Retinal pigment epithelial cell (primary cell): ENCODE measurements at regions not wholly inside any gene's neighbourhood (a gene's known extent, or its start where the extent isn't known, plus 50 kb on each side); places are given as distances from the start of the nearest gene placed in this dataset.
"Not testable (repeated sequence)": the region's sequence is repeated elsewhere in the genome, so short reads cannot be mapped to it uniquely, and the experiment has no call there.

ENCODE experiments used
- DNase-seq: peaks from one replicate; pipeline ENCODE4 v3.0.0-alpha.2; 2010; ENCODE audit warnings: low read depth
- H3K4me3 ChIP-seq: 2 replicates; pipeline ENCODE4 v1.5.1; 2011; ENCODE audit warnings: mild to moderate bottlenecking, low read length, control low read depth, moderate library complexity
- TF ChIP-seq, protein P1 (sequence below): conservative IDR thresholded peaks from 2 replicates; pipeline ENCODE4 v1.5.1; 2011; ENCODE audit warnings: low read depth, low read length, control low read depth, inconsistent platforms

DNA sequence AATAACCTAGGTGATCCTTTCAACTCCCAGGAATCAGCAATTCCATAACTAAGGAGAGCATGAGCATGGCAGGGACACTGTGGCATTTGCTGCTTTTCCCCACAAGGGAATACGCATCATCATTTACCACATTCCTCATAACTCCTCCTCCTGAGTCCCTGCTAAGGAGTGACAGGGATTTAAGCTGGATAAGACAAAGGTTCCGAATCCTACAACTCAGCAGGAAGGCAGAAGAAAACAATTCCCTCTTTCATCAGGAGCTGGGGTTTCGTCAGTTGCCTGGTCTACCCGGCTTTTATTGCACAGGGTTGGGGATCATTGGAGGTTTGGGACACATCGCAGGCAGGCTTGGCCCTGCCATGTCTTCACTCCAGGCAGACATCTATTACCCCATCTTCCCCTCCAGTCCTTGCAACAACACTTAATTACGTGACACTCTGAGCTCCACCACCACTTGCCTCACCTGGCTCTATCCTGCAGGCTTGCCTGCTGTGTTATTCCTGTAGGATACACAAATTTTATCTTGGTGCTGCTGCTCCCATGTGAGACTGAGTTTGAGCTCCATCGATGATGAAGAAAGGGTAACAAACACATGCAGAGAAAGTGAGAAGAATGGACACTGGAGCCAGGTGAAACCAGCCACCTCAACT lies 563.0 kb upstream of the KLF4 start:
- H3K4me3 ChIP-seq: no peak overlapping the region
- TF ChIP-seq, protein P1, sequence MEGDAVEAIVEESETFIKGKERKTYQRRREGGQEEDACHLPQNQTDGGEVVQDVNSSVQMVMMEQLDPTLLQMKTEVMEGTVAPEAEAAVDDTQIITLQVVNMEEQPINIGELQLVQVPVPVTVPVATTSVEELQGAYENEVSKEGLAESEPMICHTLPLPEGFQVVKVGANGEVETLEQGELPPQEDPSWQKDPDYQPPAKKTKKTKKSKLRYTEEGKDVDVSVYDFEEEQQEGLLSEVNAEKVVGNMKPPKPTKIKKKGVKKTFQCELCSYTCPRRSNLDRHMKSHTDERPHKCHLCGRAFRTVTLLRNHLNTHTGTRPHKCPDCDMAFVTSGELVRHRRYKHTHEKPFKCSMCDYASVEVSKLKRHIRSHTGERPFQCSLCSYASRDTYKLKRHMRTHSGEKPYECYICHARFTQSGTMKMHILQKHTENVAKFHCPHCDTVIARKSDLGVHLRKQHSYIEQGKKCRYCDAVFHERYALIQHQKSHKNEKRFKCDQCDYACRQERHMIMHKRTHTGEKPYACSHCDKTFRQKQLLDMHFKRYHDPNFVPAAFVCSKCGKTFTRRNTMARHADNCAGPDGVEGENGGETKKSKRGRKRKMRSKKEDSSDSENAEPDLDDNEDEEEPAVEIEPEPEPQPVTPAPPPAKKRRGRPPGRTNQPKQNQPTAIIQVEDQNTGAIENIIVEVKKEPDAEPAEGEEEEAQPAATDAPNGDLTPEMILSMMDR: no peak
- DNase-seq: no peak

DNA sequence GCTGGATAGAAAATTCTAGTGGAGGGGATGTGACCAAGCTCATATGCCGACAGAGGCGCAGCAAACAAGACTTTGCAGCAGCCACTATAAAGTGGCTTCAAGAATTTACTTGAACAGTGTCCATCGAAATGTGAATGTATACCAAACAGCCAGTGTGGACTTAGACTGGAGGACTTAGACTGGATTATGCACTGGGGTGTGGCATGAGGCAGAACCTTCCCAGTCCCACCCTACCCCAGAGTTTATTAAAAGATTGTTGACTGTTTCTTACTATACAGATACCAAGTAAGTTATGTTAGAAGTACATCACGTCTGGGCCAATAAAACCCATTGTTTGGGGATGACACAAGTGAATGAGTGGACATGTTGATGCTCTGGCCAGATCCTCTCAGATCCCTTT lies 561.3 kb upstream of the KLF4 start:
- TF ChIP-seq, protein P1: no peak
- DNase-seq: no peak
- H3K4me3 ChIP-seq: no peak overlapping the region

DNA sequence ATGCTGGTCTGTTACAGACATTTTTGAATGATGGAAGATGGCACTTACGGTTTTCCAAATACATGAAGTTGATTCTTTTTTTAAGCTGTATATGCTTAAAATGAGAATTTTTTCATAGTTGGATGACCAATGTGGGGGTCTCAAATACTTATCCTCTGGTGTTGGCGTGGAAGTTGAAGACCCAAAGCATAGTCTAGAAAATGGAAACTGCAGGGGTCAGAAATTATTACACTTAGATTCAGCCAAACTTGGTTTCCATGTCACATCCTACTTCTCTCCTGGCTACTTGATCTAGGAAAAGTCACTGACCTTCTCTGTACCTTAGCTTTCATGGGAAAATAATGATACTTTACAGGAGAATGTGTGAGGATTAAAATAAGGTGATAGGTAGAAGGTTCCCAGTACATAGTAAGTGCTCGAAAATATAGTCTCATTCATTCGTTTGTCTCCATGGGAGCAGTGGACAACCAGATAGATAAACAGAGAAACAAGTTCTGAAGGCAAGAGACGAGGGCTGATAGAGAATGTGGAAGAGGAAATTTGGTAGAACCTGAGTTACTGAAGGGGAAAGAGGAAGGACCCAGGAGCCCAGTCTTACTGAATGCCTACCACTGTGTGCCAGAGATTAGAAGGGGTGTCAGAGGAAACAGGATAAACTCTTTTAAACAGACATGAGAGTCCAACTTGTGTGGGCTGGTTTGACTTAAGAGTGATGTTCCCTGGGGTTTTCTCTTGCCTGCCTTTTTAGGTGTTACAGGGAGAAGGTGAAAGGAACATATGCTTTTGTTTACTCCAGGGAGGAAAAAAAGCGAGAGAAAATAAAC lies 560.3 kb upstream of the KLF4 start:
- TF ChIP-seq, protein P1: no peak
- DNase-seq: no peak
- no peak overlapping the region for H3K4me3 ChIP-seq

DNA sequence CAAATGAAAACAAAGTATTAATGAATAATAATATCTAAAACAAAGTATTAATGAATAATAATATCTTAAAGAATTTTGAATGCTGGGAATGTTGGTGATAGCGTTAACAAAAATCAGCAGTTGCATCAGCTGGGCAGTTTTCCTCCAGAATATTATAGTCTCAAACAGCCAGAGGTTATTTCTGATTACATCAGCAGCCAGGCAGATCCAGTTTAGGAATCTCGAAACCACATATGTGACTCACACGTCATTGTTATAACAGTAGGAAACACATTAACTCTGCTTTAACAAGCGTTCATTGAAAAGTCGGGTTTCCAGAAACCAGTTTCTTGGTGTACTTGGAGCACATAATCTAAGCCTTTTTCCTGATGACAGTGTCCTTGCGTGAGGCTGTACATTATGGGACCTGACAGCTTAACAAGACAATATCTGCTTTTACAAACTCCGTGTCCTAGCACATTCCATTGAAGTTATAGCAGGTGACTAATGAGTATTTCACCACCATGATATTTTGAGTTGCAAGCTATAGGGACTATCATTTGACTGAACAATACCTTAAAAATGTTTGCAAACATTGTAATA lies 559.5 kb upstream of the KLF4 start:
- no peak overlapping the region for H3K4me3 ChIP-seq
- TF ChIP-seq, protein P1: no peak
- DNase-seq: peak; percentile 81

DNA sequence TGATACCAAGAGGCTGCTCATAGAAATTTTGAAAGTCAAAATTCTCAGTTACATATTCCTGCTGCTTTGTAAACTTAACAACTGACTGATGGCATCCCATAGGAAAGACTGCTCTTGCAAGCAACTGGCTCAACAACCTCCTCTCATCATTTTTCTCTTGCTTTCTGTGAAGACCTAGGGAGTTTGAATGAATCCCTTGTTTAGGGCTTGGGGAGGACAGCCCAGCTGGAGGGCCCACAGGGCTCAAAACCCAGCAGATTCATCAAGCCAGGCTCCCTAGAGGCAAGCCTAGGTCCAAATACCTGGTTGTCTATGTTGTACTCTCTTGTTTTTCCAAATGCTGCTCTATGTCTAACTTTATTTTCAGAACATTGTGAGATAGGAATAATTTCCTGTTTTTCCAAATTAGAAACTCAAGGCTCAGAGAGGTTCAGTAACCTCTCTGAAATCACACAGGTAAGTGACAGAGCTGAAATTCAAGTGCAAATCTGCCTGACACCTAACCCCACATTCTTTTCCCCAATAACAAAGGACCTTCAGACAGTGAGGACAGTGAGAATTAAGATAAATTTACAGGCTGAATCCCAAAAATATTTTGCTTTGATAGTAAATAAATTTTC lies 558.9 kb upstream of the KLF4 start:
- no peak for DNase-seq
- no peak overlapping the region for H3K4me3 ChIP-seq
- TF ChIP-seq, protein P1: no peak

DNA sequence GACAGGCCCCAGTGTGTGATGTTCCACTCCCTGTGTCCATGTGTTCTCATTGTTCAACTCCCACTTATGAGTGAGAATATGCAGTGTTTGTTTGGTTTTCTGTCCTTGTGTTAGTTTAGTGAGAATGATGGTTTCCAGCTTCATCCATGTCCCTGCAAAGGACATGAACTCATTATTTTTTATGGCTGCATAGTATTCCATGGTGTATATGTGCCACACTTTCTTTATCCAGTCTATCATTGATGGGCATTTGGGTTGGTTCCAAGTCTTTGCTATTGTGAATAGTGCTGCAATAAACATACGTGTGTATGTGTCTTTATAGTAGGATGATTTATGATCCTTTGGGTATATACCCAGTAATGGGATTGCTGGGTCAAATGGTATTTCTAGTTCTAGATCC lies 558.2 kb upstream of the KLF4 start:
- not testable (repeated sequence) for DNase-seq, H3K4me3 ChIP-seq

DNA sequence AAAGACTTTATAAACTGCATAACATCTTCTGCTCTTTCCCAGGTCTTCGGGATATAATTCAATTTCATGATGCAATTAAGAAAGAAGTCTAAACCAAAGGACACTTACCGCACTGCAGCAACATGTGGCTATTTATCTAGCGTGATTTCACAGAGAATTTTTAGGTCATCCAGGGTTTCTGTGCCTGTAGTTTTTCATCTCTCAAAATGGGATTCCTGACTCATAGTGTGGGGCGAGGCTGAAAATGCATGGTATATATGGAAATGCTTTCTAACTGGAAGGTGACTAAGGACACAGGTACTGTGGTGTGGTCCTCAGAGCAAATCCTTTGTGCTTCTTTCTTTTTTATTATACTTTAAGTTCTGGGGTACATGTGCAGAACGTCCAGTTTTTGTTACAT lies 557.7 kb upstream of the KLF4 start:
- TF ChIP-seq, protein P1: no peak
- no peak overlapping the region for H3K4me3 ChIP-seq
- no peak for DNase-seq
